Activated CD8-positive, alpha-beta memory T cell treated with anti-CD3 and anti-CD28 coated beads, Interleukin-2, amount 50 U/mL, for 24 hours (primary cell): ENCODE measurements at regions not wholly inside any gene's neighbourhood (a gene's known extent, or its start where the extent isn't known, plus 50 kb on each side); places are given as distances from the start of the nearest gene placed in this dataset.

Experiments
- DNase-seq: peaks from one replicate; pipeline ENCODE4 v3.0.0-alpha.2; 2020; ENCODE audit errors: extremely low read depth

DNA sequence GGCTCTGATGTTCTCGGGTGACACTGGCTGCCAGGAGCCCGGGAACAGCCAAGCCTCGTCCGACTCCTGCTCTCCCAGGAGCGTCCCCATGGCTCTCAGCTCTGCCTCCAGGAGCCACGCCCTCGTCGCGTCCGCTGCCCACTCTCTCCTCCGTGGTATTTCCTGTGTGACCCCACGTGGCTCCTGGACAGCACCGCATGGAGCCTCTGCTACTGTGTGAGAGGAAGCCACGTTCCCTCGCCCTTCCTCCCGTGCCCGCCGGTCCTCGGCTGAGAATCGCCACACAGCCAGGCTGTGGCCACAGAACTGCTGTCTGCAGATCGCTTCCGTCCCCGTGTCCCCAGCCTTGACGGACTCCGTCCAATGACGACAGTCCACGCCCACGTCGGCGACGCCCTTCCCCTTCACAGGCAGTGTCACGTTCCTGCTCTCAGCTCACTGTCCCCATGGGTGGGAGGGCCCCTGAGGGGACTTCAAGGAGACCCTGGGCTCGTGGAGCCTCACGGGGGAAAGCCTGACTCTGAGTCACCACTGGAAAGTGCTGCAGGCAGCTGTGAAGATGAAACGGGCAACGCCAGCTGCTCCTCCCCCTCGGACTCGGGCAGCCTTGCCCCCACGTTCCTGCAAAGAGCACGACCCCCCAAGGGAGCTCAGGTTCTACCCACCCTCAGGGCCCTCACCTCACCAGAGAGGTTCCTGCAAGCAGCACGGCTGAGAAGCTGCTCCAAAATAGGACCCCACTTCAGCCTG, 458.5 kb downstream of the BRD1 start:
- no peak for DNase-seq

GRCh38 chr22:49368221-49368975, 459.3 kb downstream of the BRD1 start:
- no peak for DNase-seq

DNA sequence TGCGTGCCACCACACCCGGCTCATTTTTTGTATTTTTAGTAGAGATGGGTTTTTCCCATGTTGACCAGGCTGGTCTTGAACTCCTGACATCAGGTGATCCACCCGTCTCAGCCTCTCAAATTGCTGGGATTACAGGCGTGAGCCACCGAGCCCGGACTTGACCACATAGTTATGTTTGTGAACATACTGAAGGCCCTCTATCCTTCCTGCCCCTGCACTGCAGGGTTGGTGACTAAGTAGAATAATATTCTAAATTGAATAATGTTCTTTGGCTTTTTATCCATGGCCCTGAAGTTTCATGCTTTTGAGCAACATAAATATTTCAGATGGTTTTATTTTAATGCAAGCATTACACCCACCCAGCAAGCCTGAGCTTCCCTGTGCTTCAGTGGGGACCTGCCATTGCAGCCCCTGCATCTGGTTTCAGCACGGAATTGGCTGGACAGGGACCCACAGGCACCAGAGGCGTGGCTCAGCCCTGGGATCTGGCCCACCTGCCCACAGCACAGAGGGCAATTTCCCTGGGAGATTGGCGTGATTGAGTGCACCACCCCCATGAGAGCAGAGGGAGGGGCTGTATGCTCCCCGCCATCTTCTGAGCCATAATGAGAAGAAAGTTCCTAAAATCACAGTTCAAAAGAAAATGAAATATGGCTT, 460.5 kb downstream of the BRD1 start:
- DNase-seq: no peak

- no peak for DNase-seq
Measured at GRCh38 chr22:49366437-49366836, 461.2 kb downstream of the BRD1 start.

- no peak for DNase-seq
Measured at GRCh38 chr22:49365910-49366309, 461.8 kb downstream of the BRD1 start.

DNA sequence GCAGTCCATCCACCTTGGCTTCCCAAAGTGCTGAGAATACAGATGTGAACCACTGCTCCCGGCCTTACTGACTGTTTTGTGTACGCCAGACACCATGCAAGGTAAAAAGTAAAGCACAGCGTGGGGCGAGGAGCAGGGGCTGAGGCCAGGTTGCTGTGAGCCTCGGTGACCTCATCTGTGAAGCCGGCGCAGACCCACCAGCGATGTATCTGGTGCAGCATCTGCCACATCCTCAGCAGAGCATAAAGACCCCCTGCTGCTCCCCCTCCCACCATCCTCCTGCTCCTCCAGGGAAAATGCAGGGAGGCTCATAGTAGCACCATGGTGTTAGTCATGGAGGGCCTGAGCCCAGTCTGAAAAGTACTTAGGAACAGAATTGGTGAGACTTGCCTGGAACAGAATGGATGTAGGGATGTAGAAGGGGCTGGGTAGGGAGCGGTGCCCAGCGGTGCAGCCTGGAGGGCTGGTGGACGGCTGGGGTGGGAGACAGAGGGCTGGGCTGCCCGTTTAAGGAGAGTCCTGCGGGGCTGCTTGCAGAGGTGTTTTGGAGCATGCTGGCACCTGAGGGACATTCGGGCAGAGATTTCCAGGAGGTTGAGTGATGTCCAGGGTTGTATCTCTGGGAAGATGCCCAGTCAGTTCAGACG, 462.4 kb downstream of the BRD1 start:
- DNase-seq: no peak

- DNase-seq: no peak
Measured at GRCh38 chr22:49364398-49364797, 463.3 kb downstream of the BRD1 start.

DNA sequence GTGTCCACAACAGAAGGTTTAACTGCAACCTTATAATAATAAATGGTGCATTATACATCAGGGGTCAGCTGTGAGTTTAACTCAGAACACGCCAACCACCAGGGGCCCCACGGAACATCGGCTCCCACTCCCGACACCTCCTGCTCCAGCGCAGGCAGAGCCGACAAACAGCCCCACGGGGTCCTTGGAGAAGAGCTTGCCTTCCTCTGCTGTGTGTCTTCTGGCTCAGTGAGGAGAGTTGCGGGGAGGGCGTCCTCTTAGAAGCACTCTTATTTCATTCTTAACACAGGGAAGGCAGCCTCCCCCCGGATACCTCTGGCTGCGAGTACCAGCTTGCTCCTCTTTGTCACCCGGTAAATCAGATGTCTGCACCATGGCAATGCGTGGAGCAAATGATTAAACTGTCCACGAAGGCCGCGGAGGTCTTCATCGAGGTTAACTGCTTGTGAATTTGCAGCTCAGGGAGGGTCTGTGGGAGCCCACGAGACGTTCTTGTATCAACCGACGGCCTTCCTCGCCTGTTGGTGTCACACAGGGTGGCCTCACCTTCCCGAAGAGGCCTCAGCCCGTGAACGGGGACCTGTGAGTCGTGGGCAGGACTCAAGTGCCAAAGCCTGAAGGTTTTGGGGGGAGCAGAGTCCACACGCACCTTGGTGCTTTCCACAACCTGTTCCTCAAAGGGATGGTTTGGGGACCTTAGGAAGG, 464.0 kb downstream of the BRD1 start:
- no peak for DNase-seq

GRCh38 chr22:49362211-49362839, 465.3 kb downstream of the BRD1 start:
- no peak for DNase-seq

GRCh38 chr22:49361164-49361563, 466.5 kb downstream of the BRD1 start:
- DNase-seq: no peak

- no peak for DNase-seq
Measured at GRCh38 chr22:49360746-49361145, 466.9 kb downstream of the BRD1 start.

DNA sequence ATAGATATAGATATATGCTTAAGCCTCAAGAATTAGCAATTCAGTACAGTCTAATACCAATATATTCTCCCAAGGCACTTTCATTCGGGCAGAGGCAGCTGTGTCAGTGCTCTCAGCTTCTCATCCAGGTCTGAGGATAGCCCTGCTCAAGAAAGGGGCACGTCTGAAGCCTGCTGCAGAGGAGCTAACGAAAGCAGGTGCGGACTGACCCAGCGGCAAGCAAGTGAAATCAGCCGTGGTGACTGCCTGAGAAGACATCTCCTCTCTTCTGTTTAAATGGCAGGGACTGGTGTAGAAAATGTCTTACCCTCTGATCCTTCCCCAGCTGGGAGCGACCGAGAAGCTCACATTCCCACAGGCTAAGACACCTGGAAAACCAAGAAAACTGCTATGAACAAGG, 468.6 kb downstream of the BRD1 start:
- no peak for DNase-seq

DNA sequence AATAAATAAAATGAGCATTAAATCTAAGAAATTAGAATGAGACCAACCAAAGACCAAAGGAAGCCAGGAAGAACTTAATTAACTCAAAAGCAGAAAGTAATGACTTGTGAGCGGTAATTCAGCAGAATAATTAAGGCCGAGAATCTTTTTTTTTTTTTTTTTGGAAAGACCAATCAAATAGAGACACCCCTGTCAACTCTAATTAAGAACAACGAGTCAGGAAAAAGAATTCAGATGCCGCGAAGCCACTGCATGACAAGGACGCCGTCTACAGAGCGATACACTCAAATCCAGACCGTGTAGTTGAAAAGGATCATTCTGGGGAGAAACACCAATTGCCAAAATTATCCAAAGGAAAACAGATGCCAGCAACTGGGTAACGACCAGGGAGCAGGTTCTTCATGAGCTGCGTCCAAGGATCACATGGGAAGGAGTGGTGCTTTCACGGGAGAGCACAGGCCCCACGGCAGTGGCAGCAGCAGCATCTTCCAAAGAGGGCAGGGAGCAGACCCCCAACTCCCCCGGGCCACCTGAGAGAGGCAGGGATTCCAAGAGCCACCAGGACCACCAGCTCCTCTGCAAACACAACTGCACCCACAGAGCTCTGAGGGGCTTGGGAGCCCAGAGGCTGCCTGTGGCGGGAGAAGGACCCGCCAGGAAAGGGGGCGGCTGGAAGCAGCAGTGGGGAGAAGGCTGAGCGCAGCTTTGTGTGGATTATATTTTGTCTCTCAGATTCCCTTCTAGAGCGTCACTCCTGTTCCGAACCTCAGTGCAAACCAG, 469.8 kb downstream of the BRD1 start:
- no peak for DNase-seq

DNA sequence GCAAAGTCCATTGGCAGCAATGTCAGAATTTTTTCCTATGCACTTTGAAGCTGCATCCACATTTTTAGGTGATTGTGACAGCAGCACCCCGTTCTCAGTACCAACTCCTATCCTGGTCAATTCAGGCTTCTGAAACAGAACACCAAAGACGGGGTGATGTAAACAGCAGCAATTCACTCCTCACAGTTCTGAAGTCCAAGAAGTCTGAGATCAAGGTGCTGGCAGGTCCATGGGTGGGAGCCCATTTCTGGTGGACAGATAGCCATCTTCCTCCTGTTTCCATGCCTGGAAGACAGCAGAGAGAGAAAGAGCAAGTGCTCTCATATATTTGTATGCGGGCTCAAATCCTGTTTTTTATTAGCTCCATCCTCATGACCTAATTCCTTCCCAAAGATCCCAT, 471.2 kb downstream of the BRD1 start:
- no peak for DNase-seq

DNA sequence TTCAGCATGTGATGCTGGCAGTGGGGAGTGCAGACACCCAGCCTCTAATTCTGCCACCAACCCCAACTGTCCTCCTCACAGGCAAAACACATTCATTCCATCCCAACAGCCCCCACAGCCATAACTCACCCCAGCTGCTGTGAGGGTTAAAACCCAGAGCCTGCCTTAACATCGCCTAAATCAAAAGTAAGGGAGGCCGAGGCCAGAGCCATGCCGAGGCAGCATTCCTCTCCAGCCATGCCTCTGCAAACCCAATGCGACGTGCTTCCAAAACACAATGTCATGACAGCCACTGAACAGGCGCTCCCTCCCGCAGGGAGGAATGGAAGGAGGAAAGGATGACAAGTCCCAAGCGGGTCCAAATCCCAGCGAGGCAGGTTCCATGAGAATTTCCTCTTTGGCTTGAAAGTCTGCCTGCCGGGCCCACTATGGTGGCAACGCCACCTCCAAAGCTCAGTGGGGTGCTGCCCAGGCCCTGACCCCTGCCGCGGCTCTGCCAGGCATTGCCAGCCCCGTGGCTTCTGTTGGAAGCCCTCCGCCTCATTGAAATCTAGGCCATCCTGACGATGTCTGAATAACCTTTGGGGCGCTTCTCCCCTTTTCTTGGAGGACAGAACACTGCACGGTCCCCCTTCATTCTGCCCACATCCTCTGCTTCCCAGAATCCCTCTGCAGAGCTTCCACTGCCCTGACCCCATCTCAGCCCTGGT, 472.3 kb downstream of the BRD1 start:
- DNase-seq: no peak

GRCh38 chr22:49354516-49355210, 473.0 kb downstream of the BRD1 start:
- DNase-seq: no peak

- DNase-seq: no peak
Measured at GRCh38 chr22:49353235-49353634, 474.4 kb downstream of the BRD1 start.

GRCh38 chr22:49352361-49353169, 475.1 kb downstream of the BRD1 start:
- DNase-seq: no peak
